ENCODE measurements at regions not wholly inside any gene's neighbourhood (a gene's known extent, or its start where the extent isn't known, plus 50 kb on each side); places are given as distances from the start of the nearest gene placed in this dataset.
"Not testable (repeated sequence)": the region's sequence is repeated elsewhere in the genome, so short reads cannot be mapped to it uniquely, and the experiment has no call there.

DNA sequence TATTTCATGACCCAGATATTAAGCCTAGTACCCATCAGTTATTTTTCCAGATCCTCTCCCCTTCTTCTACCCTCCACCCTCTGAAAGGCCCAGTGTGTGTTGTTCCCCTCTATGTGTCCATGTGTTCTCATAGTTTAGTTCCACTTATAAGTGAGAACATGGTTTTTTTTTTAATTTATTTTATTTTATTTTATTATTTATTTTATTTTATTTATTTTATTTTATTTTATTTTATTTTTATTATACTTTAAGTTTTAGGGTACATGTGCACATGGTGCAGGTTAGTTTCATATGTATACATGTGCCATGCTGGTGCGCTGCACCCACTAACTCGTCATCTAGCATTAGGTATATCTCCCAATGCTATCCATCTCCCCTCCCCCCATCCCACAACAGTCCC, 639.2 kb upstream of the KCND2 start:
- TF ChIP-seq, protein P1, sequence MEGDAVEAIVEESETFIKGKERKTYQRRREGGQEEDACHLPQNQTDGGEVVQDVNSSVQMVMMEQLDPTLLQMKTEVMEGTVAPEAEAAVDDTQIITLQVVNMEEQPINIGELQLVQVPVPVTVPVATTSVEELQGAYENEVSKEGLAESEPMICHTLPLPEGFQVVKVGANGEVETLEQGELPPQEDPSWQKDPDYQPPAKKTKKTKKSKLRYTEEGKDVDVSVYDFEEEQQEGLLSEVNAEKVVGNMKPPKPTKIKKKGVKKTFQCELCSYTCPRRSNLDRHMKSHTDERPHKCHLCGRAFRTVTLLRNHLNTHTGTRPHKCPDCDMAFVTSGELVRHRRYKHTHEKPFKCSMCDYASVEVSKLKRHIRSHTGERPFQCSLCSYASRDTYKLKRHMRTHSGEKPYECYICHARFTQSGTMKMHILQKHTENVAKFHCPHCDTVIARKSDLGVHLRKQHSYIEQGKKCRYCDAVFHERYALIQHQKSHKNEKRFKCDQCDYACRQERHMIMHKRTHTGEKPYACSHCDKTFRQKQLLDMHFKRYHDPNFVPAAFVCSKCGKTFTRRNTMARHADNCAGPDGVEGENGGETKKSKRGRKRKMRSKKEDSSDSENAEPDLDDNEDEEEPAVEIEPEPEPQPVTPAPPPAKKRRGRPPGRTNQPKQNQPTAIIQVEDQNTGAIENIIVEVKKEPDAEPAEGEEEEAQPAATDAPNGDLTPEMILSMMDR (optimal IDR thresholded peaks at IDR 0.05 in 1 of 3, IDR thresholded peaks at IDR 0.05 in 1 of 3, conservative IDR thresholded peaks at IDR 0.05 in 1 of 3; ENCODE audit: extremely low read depth in 1 of 3, insufficient read depth in 2 of 3, low read length in 3 of 3): not testable (repeated sequence)
- TF ChIP-seq EZH2 (IDR thresholded peaks at IDR 0.05; ENCODE audit: low read length): not testable (repeated sequence)

All from keratinocyte (primary cell).